ENCODE measurements at regions not wholly inside any gene's neighbourhood (a gene's known extent, or its start where the extent isn't known, plus 50 kb on each side); places are given as distances from the start of the nearest gene placed in this dataset.

DNA sequence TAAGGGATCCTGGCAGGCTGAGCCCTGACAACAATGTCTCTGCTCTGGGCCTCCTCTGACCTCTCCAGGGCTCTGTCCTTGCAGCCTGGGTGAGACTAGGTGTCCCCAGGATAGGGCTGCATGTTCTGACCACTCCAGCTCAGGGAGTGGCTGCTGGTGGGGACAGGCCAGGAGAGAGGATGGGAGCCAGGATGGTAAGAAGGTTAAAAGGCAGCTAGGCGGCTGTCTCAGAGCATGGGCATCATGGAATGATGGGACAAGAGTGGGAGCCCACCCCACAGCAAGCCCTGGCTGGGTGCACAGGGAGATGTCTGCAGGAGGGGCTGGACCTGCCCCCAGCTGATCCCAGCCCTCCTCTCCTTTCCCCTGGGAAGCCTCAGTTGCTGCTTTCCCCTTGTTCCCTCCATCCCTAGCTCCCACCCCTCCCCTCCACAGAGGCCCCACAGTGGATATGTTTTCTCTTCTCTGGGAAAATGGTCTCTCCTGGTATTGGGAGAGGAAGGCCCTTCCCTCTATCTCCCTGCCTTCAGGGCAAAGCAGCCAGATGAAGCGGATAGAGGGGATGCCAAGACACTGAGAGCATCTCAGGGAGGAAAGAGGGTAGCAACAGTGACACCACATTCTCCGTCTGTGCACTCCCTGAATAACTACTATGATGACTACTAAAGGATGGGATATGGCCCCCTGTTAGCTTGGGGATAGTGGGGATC, 334.3 kb downstream of the DYSF start:
- TF ChIP-seq POLR2AphosphoS5 (IDR thresholded peaks at IDR 0.05) (no peak), CTCF (IDR thresholded peaks at IDR 0.05; ENCODE audit: poor library complexity, severe bottlenecking) (no peak), TAF1 (IDR thresholded peaks at IDR 0.05; ENCODE audit: low read depth) (no peak), EP300 (conservative IDR thresholded peaks at IDR 0.05; ENCODE audit: poor library complexity, severe bottlenecking) (no peak), EZH2 (IDR thresholded peaks at IDR 0.05; ENCODE audit: borderline replicate concordance, insufficient read depth, low read length, poor library complexity, severe bottlenecking) (no peak), MXI1 (conservative IDR thresholded peaks at IDR 0.05; ENCODE audit: poor library complexity, severe bottlenecking) (no peak)

Data from neural cell (in vitro differentiated cells).